Fibroblast of mammary gland (primary cell): ENCODE measurements at regions not wholly inside any gene's neighbourhood (a gene's known extent, or its start where the extent isn't known, plus 50 kb on each side); places are given as distances from the start of the nearest gene placed in this dataset.

Source experiments
- DNase-seq: peaks from one replicate; pipeline ENCODE4 v3.0.0-alpha.2; 2010; ENCODE audit warnings: low read depth
- H3K4me3 ChIP-seq: 2 replicates; pipeline ENCODE4 v1.5.1; 2011; ENCODE audit warnings: low read depth, mild to moderate bottlenecking, low read length, moderate library complexity; ENCODE audit not compliant: control insufficient read depth
- TF ChIP-seq, protein P1 (sequence below): conservative IDR thresholded peaks from 2 replicates; pipeline ENCODE4 v1.5.1; 2011; ENCODE audit warnings: low read depth, low read length, inconsistent platforms; ENCODE audit not compliant: control insufficient read depth, insufficient read depth

DNA sequence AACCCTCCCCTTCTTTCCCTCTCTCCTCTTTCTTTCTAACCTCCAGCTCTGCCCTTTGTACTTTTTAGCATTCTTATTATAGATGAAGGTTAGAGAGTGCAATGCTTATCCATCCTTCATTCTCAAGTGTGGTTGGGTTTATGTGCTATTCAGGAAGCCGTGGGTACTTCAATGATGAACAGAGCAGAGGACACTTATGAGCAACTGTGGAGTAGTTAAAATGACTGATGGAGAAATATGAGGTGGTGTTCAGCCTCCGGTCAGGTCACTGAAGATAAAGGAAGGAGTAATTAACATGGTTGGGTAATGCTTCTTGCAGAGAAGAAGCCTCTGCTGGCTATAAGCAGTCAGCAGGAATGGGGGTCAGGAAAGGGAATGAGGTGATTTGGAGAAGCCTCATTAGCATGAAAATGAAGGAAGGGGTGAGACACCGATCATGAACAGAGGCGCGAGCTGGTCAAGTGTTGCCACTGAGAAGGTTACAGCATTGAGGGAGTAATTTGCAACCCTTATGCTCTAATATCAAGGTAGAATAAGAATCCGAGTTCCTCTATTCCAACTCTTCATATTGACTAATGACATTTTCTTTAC, 174.7 kb downstream of the LPIN1 start:
- no peak overlapping the region for H3K4me3 ChIP-seq
- TF ChIP-seq, protein P1, sequence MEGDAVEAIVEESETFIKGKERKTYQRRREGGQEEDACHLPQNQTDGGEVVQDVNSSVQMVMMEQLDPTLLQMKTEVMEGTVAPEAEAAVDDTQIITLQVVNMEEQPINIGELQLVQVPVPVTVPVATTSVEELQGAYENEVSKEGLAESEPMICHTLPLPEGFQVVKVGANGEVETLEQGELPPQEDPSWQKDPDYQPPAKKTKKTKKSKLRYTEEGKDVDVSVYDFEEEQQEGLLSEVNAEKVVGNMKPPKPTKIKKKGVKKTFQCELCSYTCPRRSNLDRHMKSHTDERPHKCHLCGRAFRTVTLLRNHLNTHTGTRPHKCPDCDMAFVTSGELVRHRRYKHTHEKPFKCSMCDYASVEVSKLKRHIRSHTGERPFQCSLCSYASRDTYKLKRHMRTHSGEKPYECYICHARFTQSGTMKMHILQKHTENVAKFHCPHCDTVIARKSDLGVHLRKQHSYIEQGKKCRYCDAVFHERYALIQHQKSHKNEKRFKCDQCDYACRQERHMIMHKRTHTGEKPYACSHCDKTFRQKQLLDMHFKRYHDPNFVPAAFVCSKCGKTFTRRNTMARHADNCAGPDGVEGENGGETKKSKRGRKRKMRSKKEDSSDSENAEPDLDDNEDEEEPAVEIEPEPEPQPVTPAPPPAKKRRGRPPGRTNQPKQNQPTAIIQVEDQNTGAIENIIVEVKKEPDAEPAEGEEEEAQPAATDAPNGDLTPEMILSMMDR = no peak
- no peak for DNase-seq

DNA sequence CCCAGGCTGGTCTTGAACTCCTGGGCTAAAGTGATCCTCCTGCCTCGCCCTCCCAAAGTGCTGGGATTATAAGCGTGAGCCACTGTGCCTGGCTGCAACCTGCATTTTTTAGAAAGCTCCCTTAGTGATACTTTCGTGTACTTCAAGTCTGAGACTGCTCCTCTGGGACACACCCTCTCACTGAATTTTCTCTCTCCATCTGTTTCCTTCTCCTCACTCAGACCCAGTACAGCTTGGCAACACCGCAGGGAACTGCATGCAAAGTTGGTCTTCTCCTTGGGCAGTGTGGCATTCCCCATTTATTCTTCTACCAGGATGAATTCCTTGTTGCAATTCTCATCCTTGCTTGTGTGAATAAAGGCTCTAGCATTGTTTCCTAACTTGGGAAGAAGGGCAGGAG, 175.9 kb downstream of the LPIN1 start:
- TF ChIP-seq, protein P1 = no peak
- DNase-seq = no peak
- no peak overlapping the region for H3K4me3 ChIP-seq

DNA sequence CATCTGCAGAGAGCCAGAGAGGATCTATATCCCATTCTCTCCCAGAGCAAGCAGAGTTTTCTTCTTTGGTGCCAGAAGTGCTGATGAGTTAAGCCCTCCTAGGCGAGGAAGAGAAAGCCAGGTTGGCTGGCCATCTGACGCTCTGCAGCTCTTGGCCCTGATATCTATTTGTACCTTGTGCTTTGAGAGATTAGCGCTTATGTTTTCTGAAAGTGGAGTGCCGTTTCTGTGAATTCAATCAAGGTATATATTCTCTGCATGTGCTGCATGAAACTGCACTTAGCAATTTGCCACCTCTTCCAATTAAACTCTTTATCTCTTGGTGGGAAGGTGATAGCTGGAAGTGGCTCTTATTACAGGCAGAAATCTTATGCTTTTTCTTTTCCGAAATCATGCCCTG, 177.5 kb downstream of the LPIN1 start:
- TF ChIP-seq, protein P1 = no peak
- DNase-seq = no peak
- H3K4me3 ChIP-seq = no peak overlapping the region

DNA sequence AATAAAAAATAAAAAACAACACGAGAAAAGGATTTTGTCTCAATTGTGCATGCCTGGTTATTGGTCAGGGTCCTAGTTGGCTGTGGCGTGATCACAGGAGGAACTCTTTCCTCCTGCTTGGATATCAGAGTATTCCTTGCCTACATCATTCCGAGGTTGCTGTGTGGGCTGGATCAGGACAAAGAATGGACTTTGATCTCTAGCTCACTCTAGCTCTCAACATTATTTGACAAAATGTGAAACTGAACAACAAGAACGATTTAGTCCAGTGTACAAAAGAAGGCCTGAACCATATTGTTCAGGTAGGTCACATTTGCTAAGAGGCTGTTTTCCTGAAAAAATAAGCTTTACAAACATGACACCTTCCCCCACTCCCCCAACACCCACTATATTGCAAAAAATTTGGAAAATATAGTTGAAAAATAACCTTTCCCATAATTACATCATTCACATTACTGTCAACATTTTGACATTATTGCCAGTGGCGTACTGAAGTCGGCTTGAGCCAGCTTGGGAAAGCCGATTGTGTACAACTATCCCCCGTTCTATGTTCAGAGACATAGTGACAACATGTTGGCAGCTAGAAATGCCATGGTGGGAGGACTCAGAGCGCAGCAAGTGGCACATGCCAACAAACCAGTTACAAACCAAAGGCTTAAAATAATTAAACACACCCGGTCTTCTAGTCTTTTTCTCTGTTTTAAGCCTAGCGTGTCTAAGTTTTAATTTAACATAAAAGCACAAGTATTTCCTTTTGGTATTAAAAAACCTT, 179.0 kb downstream of the LPIN1 start:
- DNase-seq = no peak
- no peak overlapping the region for H3K4me3 ChIP-seq
- TF ChIP-seq, protein P1 = no peak

DNA sequence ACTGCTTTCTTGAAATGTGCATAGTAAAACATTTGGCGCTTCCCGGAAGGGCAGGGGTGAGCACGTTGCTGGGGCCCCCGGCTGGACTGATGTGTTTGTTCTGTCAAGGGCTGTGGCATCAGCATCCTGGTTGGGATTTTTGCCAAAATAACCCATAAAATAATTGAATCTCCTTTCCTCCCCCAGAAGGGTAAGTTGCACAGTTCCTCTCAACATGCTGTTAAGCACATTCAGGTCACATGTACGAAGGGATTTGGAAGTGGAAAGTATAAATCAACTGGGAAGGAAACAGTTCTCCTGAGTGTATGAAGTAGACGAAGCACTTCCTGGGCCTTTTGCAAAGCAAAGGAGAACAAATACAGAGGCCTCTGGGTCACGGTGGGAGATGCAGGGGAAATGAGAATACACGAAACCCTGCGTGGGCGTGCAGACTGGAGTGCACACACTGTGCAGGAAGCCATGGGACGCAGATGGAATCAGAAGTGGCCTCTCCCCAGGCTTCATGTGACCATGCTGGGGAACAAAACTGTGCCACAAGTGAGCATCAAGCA, 183.9 kb downstream of the LPIN1 start:
- DNase-seq = no peak
- no peak overlapping the region for H3K4me3 ChIP-seq
- TF ChIP-seq, protein P1 = no peak

DNA sequence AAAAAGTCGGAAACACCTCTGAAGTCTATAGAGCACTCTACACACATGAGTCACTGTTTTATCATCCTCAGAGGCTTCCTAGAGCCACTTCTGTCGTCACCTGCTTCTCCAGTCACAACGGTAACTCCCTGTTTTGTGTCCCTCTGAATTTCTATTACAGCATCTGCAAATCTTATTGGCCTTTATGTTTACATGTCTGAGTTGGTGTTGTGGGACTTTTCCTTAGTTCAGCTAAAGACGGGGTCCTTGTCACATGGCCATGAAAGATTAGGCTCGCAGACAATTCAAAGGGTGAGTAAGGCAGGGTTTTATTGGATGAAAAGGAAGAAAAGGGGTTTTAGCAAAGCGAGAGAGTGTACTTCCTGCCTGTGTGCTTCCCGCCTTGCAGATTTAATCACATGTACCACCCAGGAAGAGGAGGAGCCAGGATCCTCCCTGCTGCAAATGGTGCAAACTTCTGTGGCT, 185.6 kb downstream of the LPIN1 start:
- no peak overlapping the region for H3K4me3 ChIP-seq

More for the DNA sequence above, 185.6 kb downstream of the LPIN1 start:
- TF ChIP-seq, protein P1 = no peak
- no peak for DNase-seq
